Left cardiac atrium (tissue), 4 donors: ENCODE measurements at regions not wholly inside any gene's neighbourhood (a gene's known extent, or its start where the extent isn't known, plus 50 kb on each side); places are given as distances from the start of the nearest gene placed in this dataset.

ENCODE experiments used
- ATAC-seq, 2 donors: fragments of 200-7000 bp; cut with Tn5 transposase; one replicate each; pipeline ENCODE4 v1.9.1; 2020; ENCODE audit warnings: mild to moderate bottlenecking in 2 of 2, moderate library complexity in 2 of 2
- DNase-seq: peaks from one replicate; pipeline ENCODE4 v3.0.0-alpha.2; 2020
- intact Hi-C, 2 donors: fragments of 100-400 bp; cut with DNase I; formaldehyde crosslinking; loops; one replicate each; pipeline versions ENCODE4 v1.14.1 to v1.15.1; 2022 to 2023
- donor health status: DM: no; HTN: yes; CAD: no.
- donor health status: DM: no; HTN: yes; CAD: no; lungs with severe emphysema.
- donor health status: DM: yes; HTN: yes; CAD: no.
- donor health status: Dilated cardiomyopathy.

- no peak for ATAC-seq
- no peak for DNase-seq
- intact Hi-C loops: no loop called here
Observed at GRCh38 chr13:55418095-55418494, 1722.6 kb upstream of the PRR20A start.

- intact Hi-C loops: no loop called here
- DNase-seq: no peak
- no peak for ATAC-seq
Observed at GRCh38 chr13:55432814-55433213, 1707.9 kb upstream of the PRR20A start.

- no peak for ATAC-seq
- intact Hi-C loops: no loop called here
- no peak for DNase-seq
Observed at GRCh38 chr13:55437162-55437561, 1703.6 kb upstream of the PRR20A start.

GRCh38 chr13:55439450-55439849, 1701.3 kb upstream of the PRR20A start:
- intact Hi-C loops: no loop called here
- DNase-seq: no peak
- ATAC-seq: peak; percentile 50 to 86

- DNase-seq (no peak), ATAC-seq (no peak)
- intact Hi-C loops: no loop called here
Observed at GRCh38 chr13:55440465-55441085, 1700.1 kb upstream of the PRR20A start.

GRCh38 chr13:55464222-55464621, 1676.5 kb upstream of the PRR20A start:
- DNase-seq (no peak), ATAC-seq (peak in 1 of 2 donors; percentile 70)
- intact Hi-C loops: no loop called here

- DNase-seq (no peak), ATAC-seq (no peak)
- intact Hi-C loops: no loop called here
Observed at GRCh38 chr13:55467476-55467875, 1673.2 kb upstream of the PRR20A start.

- DNase-seq (no peak), ATAC-seq (no peak)
- intact Hi-C loops: no loop called here
Observed at GRCh38 chr13:55483626-55484158, 1657.0 kb upstream of the PRR20A start.

GRCh38 chr13:55493297-55493696, 1647.4 kb upstream of the PRR20A start:
- DNase-seq (no peak), ATAC-seq (no peak)
- intact Hi-C loops: no loop called here

- intact Hi-C loops: no loop called here
- DNase-seq: no peak
- ATAC-seq: no peak
Observed at GRCh38 chr13:55497486-55497885, 1643.2 kb upstream of the PRR20A start.

- ATAC-seq (no peak), DNase-seq (no peak)
- intact Hi-C loops: no loop called here
Observed at GRCh38 chr13:55500694-55501093, 1640.0 kb upstream of the PRR20A start.

- intact Hi-C loops: no loop called here
- no peak for ATAC-seq
- no peak for DNase-seq
Observed at GRCh38 chr13:55516610-55517009, 1624.1 kb upstream of the PRR20A start.

GRCh38 chr13:55517312-55517711, 1623.4 kb upstream of the PRR20A start:
- DNase-seq (no peak), ATAC-seq (no peak)
- intact Hi-C loops: no loop called here

GRCh38 chr13:55528434-55528833, 1612.3 kb upstream of the PRR20A start:
- DNase-seq (no peak), ATAC-seq (no peak)

GRCh38 chr13:55534306-55534705, 1606.4 kb upstream of the PRR20A start:
- no peak for ATAC-seq
- intact Hi-C loops: no loop called here

More at GRCh38 chr13:55528434-55528833, 1612.3 kb upstream of the PRR20A start:
- intact Hi-C loops: no loop called here

GRCh38 chr13:55538424-55538823, 1602.3 kb upstream of the PRR20A start:
- ATAC-seq (no peak), DNase-seq (no peak)
- intact Hi-C loops: no loop called here

More at GRCh38 chr13:55534306-55534705, 1606.4 kb upstream of the PRR20A start:
- DNase-seq: no peak

GRCh38 chr13:55543053-55543452, 1597.7 kb upstream of the PRR20A start:
- DNase-seq (no peak), ATAC-seq (no peak)
- intact Hi-C loops: no loop called here

GRCh38 chr13:55550624-55551023, 1590.1 kb upstream of the PRR20A start:
- DNase-seq (no peak), ATAC-seq (no peak)
- intact Hi-C loops: no loop called here

GRCh38 chr13:55553701-55554100, 1587.0 kb upstream of the PRR20A start:
- no peak for ATAC-seq
- no peak for DNase-seq
- intact Hi-C loops: no loop called here

GRCh38 chr13:55554741-55555140, 1586.0 kb upstream of the PRR20A start:
- intact Hi-C loops: no loop called here
- no peak for ATAC-seq
- DNase-seq: no peak

- intact Hi-C loops: no loop called here
- ATAC-seq (no peak), DNase-seq (no peak)
Observed at GRCh38 chr13:55560331-55560730, 1580.4 kb upstream of the PRR20A start.
